H9 (cell line): ENCODE measurements at regions not wholly inside any gene's neighbourhood (a gene's known extent, or its start where the extent isn't known, plus 50 kb on each side); places are given as distances from the start of the nearest gene placed in this dataset.
A peak's percentile ranks its signal among the peaks of the same experiment; 100 is the strongest.

Source experiments
- DNase-seq: peaks from one replicate; pipeline ENCODE4 v3.0.0-alpha.2; 2017
- H2AFZ ChIP-seq: one replicate; pipeline ENCODE4 v1.6.1; 2013; ENCODE audit warnings: mild to moderate bottlenecking, low read length, control low read depth, moderate library complexity
- H2AK5ac ChIP-seq: 2 replicates; pipeline ENCODE4 v1.6.1; 2013; ENCODE audit warnings: low read length, control low read depth, mixed read lengths; ENCODE audit not compliant: insufficient read length
- H2BK120ac ChIP-seq: one replicate; pipeline ENCODE4 v1.6.1; 2013; ENCODE audit warnings: low read depth, mild to moderate bottlenecking, low read length, control low read depth, inconsistent platforms; ENCODE audit not compliant: poor library complexity, severe bottlenecking
- H2BK12ac ChIP-seq: 2 replicates; pipeline ENCODE4 v1.6.1; 2013; ENCODE audit warnings: low read length, control low read depth, mixed read lengths, low read depth; ENCODE audit not compliant: insufficient read length
- H2BK15ac ChIP-seq: 2 replicates; pipeline ENCODE4 v1.6.1; 2013; ENCODE audit warnings: low read depth, low read length, control low read depth
- H2BK20ac ChIP-seq: one replicate; pipeline ENCODE4 v1.6.1; 2013; ENCODE audit warnings: low read depth, mild to moderate bottlenecking, low read length, control low read depth, inconsistent platforms; ENCODE audit not compliant: poor library complexity, severe bottlenecking
- H2BK5ac ChIP-seq: 2 replicates; pipeline ENCODE4 v1.6.1; 2013; ENCODE audit warnings: low read length, control low read depth, mixed read lengths; ENCODE audit not compliant: insufficient read length
- H3K14ac ChIP-seq: 2 replicates; pipeline ENCODE4 v1.6.1; 2013; ENCODE audit warnings: low read length, control low read depth; ENCODE audit not compliant: insufficient read depth
- H3K18ac ChIP-seq: 2 replicates; pipeline ENCODE4 v1.6.1; 2013; ENCODE audit warnings: low read depth, mild to moderate bottlenecking, mixed read lengths, low read length, control low read depth; ENCODE audit not compliant: insufficient read length
- H3K23ac ChIP-seq: 2 replicates; pipeline ENCODE4 v1.6.1; 2013; ENCODE audit warnings: low read length, control low read depth, mixed read lengths, low read depth; ENCODE audit not compliant: insufficient read length
- H3K23me2 ChIP-seq: 2 replicates; pipeline ENCODE4 v1.6.1; 2013; ENCODE audit warnings: low read depth, mild to moderate bottlenecking, mixed read lengths, low read length, control low read depth; ENCODE audit not compliant: insufficient read length, poor library complexity, severe bottlenecking
- H3K27ac ChIP-seq: 2 replicates; pipeline ENCODE4 v1.5.1; 2013; ENCODE audit warnings: low read length, control low read depth, mixed read lengths, low read depth; ENCODE audit not compliant: insufficient read length
- H3K27me3 ChIP-seq: 2 replicates; pipeline ENCODE4 v1.6.1; 2013; ENCODE audit warnings: low read length, control low read depth, inconsistent platforms; ENCODE audit not compliant: insufficient read depth
- H3K4ac ChIP-seq: 2 replicates; pipeline ENCODE4 v1.6.1; 2013; ENCODE audit warnings: low read depth, mild to moderate bottlenecking, control low read depth, inconsistent platforms, low read length, moderate library complexity
- H3K4me1 ChIP-seq: 2 replicates; pipeline ENCODE4 v1.6.1; 2013; ENCODE audit warnings: low read length, control low read depth, inconsistent platforms; ENCODE audit not compliant: insufficient read depth
- H3K4me2 ChIP-seq: 2 replicates; pipeline ENCODE4 v1.6.1; 2013; ENCODE audit warnings: low read length, control low read depth, mixed read lengths; ENCODE audit not compliant: insufficient read length, insufficient read depth
- H3K56ac ChIP-seq: 2 replicates; pipeline ENCODE4 v1.6.1; 2013; ENCODE audit warnings: low read depth, mild to moderate bottlenecking, mixed read lengths, low read length, control low read depth; ENCODE audit not compliant: insufficient read length
- H3K79me1 ChIP-seq: 2 replicates; pipeline ENCODE4 v1.6.1; 2013; ENCODE audit warnings: low read depth, mild to moderate bottlenecking, moderate library complexity, low read length, control low read depth, inconsistent platforms; ENCODE audit not compliant: insufficient read depth, poor library complexity, severe bottlenecking
- H3K79me2 ChIP-seq: 2 replicates; pipeline ENCODE4 v1.6.1; 2013; ENCODE audit warnings: low read length, control low read depth, inconsistent platforms; ENCODE audit not compliant: insufficient read depth
- H3K9ac ChIP-seq: 2 replicates; pipeline ENCODE4 v1.6.1; 2013; ENCODE audit warnings: low read length, control low read depth, mixed read lengths; ENCODE audit not compliant: insufficient read length; ENCODE audit errors: extremely low read depth
- H3K9me3 ChIP-seq: one replicate; pipeline ENCODE4 v1.6.1; 2013; ENCODE audit warnings: low read depth, low read length, inconsistent platforms; ENCODE audit not compliant: control insufficient read depth
- H3T11ph ChIP-seq: one replicate; pipeline ENCODE4 v1.6.1; 2013; ENCODE audit warnings: mild to moderate bottlenecking, low read length, control low read depth, inconsistent platforms
- H4K20me1 ChIP-seq: one replicate; pipeline ENCODE4 v1.6.1; 2013; ENCODE audit not compliant: control insufficient read depth, insufficient read length, insufficient read depth
- H4K5ac ChIP-seq: 2 replicates; pipeline ENCODE4 v1.6.1; 2013; ENCODE audit warnings: low read depth, mild to moderate bottlenecking, mixed read lengths, low read length, control low read depth; ENCODE audit not compliant: insufficient read length
- H4K8ac ChIP-seq: replicated peaks from 2 replicates; pipeline ENCODE4 v1.6.1; 2013; ENCODE audit warnings: low read length, control low read depth, mixed read lengths, low read depth; ENCODE audit not compliant: insufficient read length
- H4K91ac ChIP-seq: 2 replicates; pipeline ENCODE4 v1.6.1; 2013; ENCODE audit warnings: low read depth, mild to moderate bottlenecking, moderate library complexity, mixed read lengths, low read length, control low read depth; ENCODE audit not compliant: insufficient read length
- H3K27ac Mint-ChIP-seq, 3 experiments: 2 replicates in 2 of 3; 3 replicates in 1 of 3; pipeline ENCODE4 v1.8.0; 2020 to 2021; ENCODE audit warnings: mixed read lengths in 3 of 3, mild to moderate bottlenecking in 1 of 3, moderate library complexity in 1 of 3
- H3K27me3 Mint-ChIP-seq: 2 replicates; pipeline ENCODE4 v1.8.0; 2021; ENCODE audit warnings: low read depth, mild to moderate bottlenecking, moderate library complexity, mixed read lengths
- H3K36me3 Mint-ChIP-seq, 3 experiments: 2 replicates in 2 of 3; 3 replicates in 1 of 3; pipeline ENCODE4 v1.8.0; 2020 to 2021; ENCODE audit warnings: low read depth in 3 of 3, mixed read lengths in 3 of 3; ENCODE audit not compliant: insufficient read depth in 1 of 3
- H3K4me1 Mint-ChIP-seq, 2 experiments: 2 replicates each; pipeline ENCODE4 v1.8.0; 2020; ENCODE audit warnings: mixed read lengths in 2 of 2
- H3K4me3 Mint-ChIP-seq, 2 experiments: 2 replicates in 1 of 2; 3 replicates in 1 of 2; pipeline ENCODE4 v1.8.0; 2020 to 2021; ENCODE audit warnings: mild to moderate bottlenecking in 2 of 2, mixed read lengths in 2 of 2, moderate library complexity in 1 of 2
- H3K9me3 Mint-ChIP-seq, 2 experiments: 2 replicates in 1 of 2; 3 replicates in 1 of 2; pipeline ENCODE4 v1.8.0; 2020; ENCODE audit warnings: mild to moderate bottlenecking in 2 of 2, mixed read lengths in 2 of 2, moderate library complexity in 1 of 2
- CTCF ChIP-seq: fragments of 200-600 bp; sonication (generic); conservative IDR thresholded peaks from 3 replicates; pipeline ENCODE4 v1.8.0; 2021; ENCODE audit warnings: antibody characterized with exemption, mild to moderate bottlenecking
- WGBS: extraction: QIAGEN DNeasy Blood & Tissue Kit; methylation state at CpG from one replicate; pipeline ENCODE4 v1.1.7; 2013; ENCODE audit warnings: missing lambda C conversion rate, low lambda C conversion rate, mixed read lengths; ENCODE audit not compliant: insufficient read length; ENCODE audit errors: extremely low coverage; 5-methylcytosine and 5-hydroxymethylcytosine counted together

GRCh38 chr4:159538556-159538955 is 435.7 kb downstream of the RAPGEF2 start:
- Mint-ChIP-seq H3K27me3 (no peaks in the 10 kb centered on the region), H3K27ac (peak overlapping the region in 1 of 3 experiments; percentile 44; a peak in 1 of 7 replicates), H3K4me3 (no peak overlapping the region), H3K9me3 (peaks cover 36 to 38% of the 10 kb centered on the region in 2 experiments), H3K36me3 (peaks cover 20 to 36% (median 28%) of the 10 kb centered on the region in 3 experiments), H3K4me1 (peaks cover 31 to 40% of the 10 kb centered on the region in 2 experiments)
- no peaks in the 10 kb centered on the region for H3K23me2 ChIP-seq
- H3K56ac ChIP-seq: no peak overlapping the region
- no peak overlapping the region for H2AK5ac ChIP-seq
- no peak overlapping the region for H2BK12ac ChIP-seq
- no peaks in the 10 kb centered on the region for H4K20me1 ChIP-seq
- no peak overlapping the region for H3K27ac ChIP-seq
- WGBS: no CpG with 5 or more reads among the region's 8 CpGs
- no peak for DNase-seq
- no peak overlapping the region for H3K14ac ChIP-seq
- no peak overlapping the region for H3K4me2 ChIP-seq
- no peaks in the 10 kb centered on the region for H3K79me2 ChIP-seq
- H3K9ac ChIP-seq: no peak overlapping the region
- TF ChIP-seq CTCF: no peak
- H4K5ac ChIP-seq: no peak overlapping the region
- no peak overlapping the region for H2BK15ac ChIP-seq
- H3K23ac ChIP-seq: no peak overlapping the region
- peaks cover 10% of the 10 kb centered on the region for H3K9me3 ChIP-seq
- no peaks in the 10 kb centered on the region for H3K79me1 ChIP-seq
- peaks cover 5% of the 10 kb centered on the region for H3K4me1 ChIP-seq
- no peak overlapping the region for H3K18ac ChIP-seq
- no peak overlapping the region for H3K4ac ChIP-seq
- no peak overlapping the region for H3T11ph ChIP-seq
- no peak overlapping the region for H2BK5ac ChIP-seq
- H2BK20ac ChIP-seq: no peak overlapping the region
- H4K91ac ChIP-seq: no peak overlapping the region
- H4K8ac ChIP-seq: no peak overlapping the region
- no peak overlapping the region for H2AFZ ChIP-seq
- H3K27me3 ChIP-seq: no peaks in the 10 kb centered on the region
- no peak overlapping the region for H2BK120ac ChIP-seq
